SH-SY5Y (cell line): ENCODE measurements at regions not wholly inside any gene's neighbourhood (a gene's known extent, or its start where the extent isn't known, plus 50 kb on each side); places are given as distances from the start of the nearest gene placed in this dataset.

Source experiments
- GATA2 ChIP-seq: IDR thresholded peaks from 2 replicates; pipeline ENCODE4 v1.6.1; 2011; ENCODE audit warnings: mild to moderate bottlenecking, low read depth, low read length
- GATA3 ChIP-seq: IDR thresholded peaks from 2 replicates; pipeline ENCODE4 v1.6.1; 2011; ENCODE audit warnings: low read depth, mild to moderate bottlenecking, low read length, moderate library complexity

- TF ChIP-seq GATA2 (no peak), GATA3 (no peak)
Observed at GRCh38 chr13:67369895-67370660, 139.9 kb upstream of the PCDH9 start.
